KMS-11 (cell line): ENCODE measurements at regions not wholly inside any gene's neighbourhood (a gene's known extent, or its start where the extent isn't known, plus 50 kb on each side); places are given as distances from the start of the nearest gene placed in this dataset.

ENCODE experiments used
- H2AFZ ChIP-seq: fragments of 200-600 bp; sonication (generic); 2 replicates; pipeline ENCODE4 v1.6.1; 2016; ENCODE audit warnings: antibody characterized with exemption, mixed run types, low read depth
- H3K27ac ChIP-seq: fragments of 200-600 bp; sonication (generic); 2 replicates; pipeline ENCODE4 v1.6.1; 2016; ENCODE audit warnings: mild to moderate bottlenecking, mixed run types
- H3K27me3 ChIP-seq: fragments of 200-600 bp; sonication (generic); 2 replicates; pipeline ENCODE4 v1.6.1; 2017; ENCODE audit warnings: mild to moderate bottlenecking, low read depth, mixed run types, moderate library complexity; ENCODE audit not compliant: insufficient read depth
- H3K36me3 ChIP-seq: fragments of 200-600 bp; sonication (generic); 2 replicates; pipeline ENCODE4 v1.6.1; 2017; ENCODE audit warnings: mild to moderate bottlenecking, mixed run types; ENCODE audit not compliant: insufficient read depth
- H3K4me1 ChIP-seq: fragments of 200-600 bp; sonication (generic); 2 replicates; pipeline ENCODE4 v1.6.1; 2016; ENCODE audit warnings: mild to moderate bottlenecking, low read depth, mixed run types; ENCODE audit not compliant: poor library complexity, severe bottlenecking
- H3K4me2 ChIP-seq: fragments of 200-600 bp; sonication (generic); 2 replicates; pipeline ENCODE4 v1.7.0; 2016; ENCODE audit warnings: mild to moderate bottlenecking, mixed run types
- H3K4me3 ChIP-seq: fragments of 200-600 bp; sonication (generic); IDR thresholded peaks from 2 replicates; pipeline ENCODE4 v1.6.1; 2017; ENCODE audit warnings: low read depth, low read length, mixed read lengths; ENCODE audit not compliant: insufficient read depth
- H3K79me2 ChIP-seq: fragments of 200-600 bp; sonication (generic); 2 replicates; pipeline ENCODE4 v1.6.1; 2016; ENCODE audit warnings: low read depth, mixed run types; ENCODE audit not compliant: insufficient read depth
- H3K9ac ChIP-seq: fragments of 200-600 bp; sonication (generic); 2 replicates; pipeline ENCODE4 v1.6.1; 2016; ENCODE audit warnings: mild to moderate bottlenecking, mixed run types
- H4K20me1 ChIP-seq: fragments of 200-600 bp; sonication (generic); 2 replicates; pipeline ENCODE4 v1.6.1; 2016; ENCODE audit warnings: mild to moderate bottlenecking, mixed run types; ENCODE audit not compliant: insufficient read depth
- CTCF ChIP-seq: fragments of 200-600 bp; sonication (generic); conservative IDR thresholded peaks from 2 replicates; pipeline ENCODE4 v1.6.1; 2017; ENCODE audit warnings: low read depth, mild to moderate bottlenecking, antibody characterized with exemption, low read length, moderate library complexity, mixed read lengths

- Histone ChIP-seq H3K9ac (no peak overlapping the region), H3K4me1 (no peaks in the 10 kb centered on the region), H3K36me3 (no peaks in the 10 kb centered on the region), H2AFZ (no peak overlapping the region), H3K27ac (no peak overlapping the region), H3K4me3 (no peak overlapping the region), H3K4me2 (no peak overlapping the region), H3K27me3 (no peaks in the 10 kb centered on the region), H3K79me2 (no peaks in the 10 kb centered on the region), H4K20me1 (no peaks in the 10 kb centered on the region)
- TF ChIP-seq CTCF = no peak
Observed at GRCh38 chr14:98868866-98869265, 403.1 kb downstream of the BCL11B start.

GRCh38 chr14:98871796-98872195 lies 400.2 kb downstream of the BCL11B start:
- no peaks in the 10 kb centered on the region for H3K79me2 ChIP-seq
- H3K27me3 ChIP-seq = no peaks in the 10 kb centered on the region
- H3K4me2 ChIP-seq = no peak overlapping the region

GRCh38 chr14:98877065-98877464 lies 394.9 kb downstream of the BCL11B start:
- no peak overlapping the region for H3K27ac ChIP-seq
- no peaks in the 10 kb centered on the region for H4K20me1 ChIP-seq
- no peaks in the 10 kb centered on the region for H3K27me3 ChIP-seq
- H3K79me2 ChIP-seq = no peaks in the 10 kb centered on the region
- no peaks in the 10 kb centered on the region for H3K36me3 ChIP-seq
- no peak overlapping the region for H3K4me2 ChIP-seq
- no peak overlapping the region for H3K9ac ChIP-seq
- H2AFZ ChIP-seq = no peak overlapping the region
- H3K4me1 ChIP-seq = no peaks in the 10 kb centered on the region
- TF ChIP-seq CTCF = no peak
- H3K4me3 ChIP-seq = no peak overlapping the region

More at GRCh38 chr14:98871796-98872195, 400.2 kb downstream of the BCL11B start:
- no peak overlapping the region for H2AFZ ChIP-seq
- no peak overlapping the region for H3K4me3 ChIP-seq
- no peak for TF ChIP-seq CTCF
- no peaks in the 10 kb centered on the region for H4K20me1 ChIP-seq
- no peak overlapping the region for H3K27ac ChIP-seq
- no peaks in the 10 kb centered on the region for H3K36me3 ChIP-seq
- no peak overlapping the region for H3K9ac ChIP-seq
- H3K4me1 ChIP-seq = no peaks in the 10 kb centered on the region

- no peak overlapping the region for H3K27ac ChIP-seq
- no peak overlapping the region for H2AFZ ChIP-seq
- no peaks in the 10 kb centered on the region for H3K36me3 ChIP-seq
- H3K4me3 ChIP-seq = no peak overlapping the region
- H3K9ac ChIP-seq = no peak overlapping the region
- no peaks in the 10 kb centered on the region for H3K27me3 ChIP-seq
- no peaks in the 10 kb centered on the region for H3K4me1 ChIP-seq
- H3K4me2 ChIP-seq = no peak overlapping the region
- no peak for TF ChIP-seq CTCF
- no peaks in the 10 kb centered on the region for H3K79me2 ChIP-seq
- H4K20me1 ChIP-seq = no peaks in the 10 kb centered on the region
Observed at GRCh38 chr14:98878282-98878681, 393.7 kb downstream of the BCL11B start.
